ENCODE measurements at regions not wholly inside any gene's neighbourhood (a gene's known extent, or its start where the extent isn't known, plus 50 kb on each side); places are given as distances from the start of the nearest gene placed in this dataset.

- H3K4me1 ChIP-seq (ENCODE audit: control insufficient read depth in 4 of 4, insufficient read depth in 4 of 4, low read length in 3 of 4), result no peaks in the 10 kb centered on the region
- no peaks in the 10 kb centered on the region for H3K36me3 ChIP-seq (ENCODE audit: control insufficient read depth in 4 of 4, insufficient read depth in 3 of 4, low read depth in 1 of 4, low read length in 3 of 4)
- TF ChIP-seq FOXA2 (IDR thresholded peaks at IDR 0.05) (no peak), RAD21 (IDR thresholded peaks at IDR 0.05) (no peak), HNF4G (IDR thresholded peaks at IDR 0.05) (no peak), TAF1 (conservative IDR thresholded peaks at IDR 0.05) (no peak), YY1 (IDR thresholded peaks at IDR 0.05) (no peak), JUND (IDR thresholded peaks at IDR 0.05) (no peak), MAX (IDR thresholded peaks at IDR 0.05) (no peak), ATF3 (IDR thresholded peaks at IDR 0.05) (no peak), SP1 (IDR thresholded peaks at IDR 0.05) (no peak), EGR1 (IDR thresholded peaks at IDR 0.05; ENCODE audit: low read depth in 2 of 2) (no peak), HNF4A (conservative IDR thresholded peaks at IDR 0.05) (no peak), ZBTB33 (IDR thresholded peaks at IDR 0.05) (no peak), FOXA1 (IDR thresholded peaks at IDR 0.05) (no peak), NR2F2 (IDR thresholded peaks at IDR 0.05) (no peak)
- DNase-seq (ENCODE audit: low spot score), result no peak
- H3K4me3 ChIP-seq (ENCODE audit: low read depth in 1 of 3, low read length in 3 of 3), result no peak overlapping the region
- no peaks in the 10 kb centered on the region for H3K9me3 ChIP-seq (ENCODE audit: control insufficient read depth in 4 of 4, low read length in 3 of 4)
- H3K9ac ChIP-seq (ENCODE audit: low read depth in 1 of 2, low read length in 2 of 2), result no peak overlapping the region
- 73% methylated on average over 4 of the region's 4 CpGs for WGBS
- H3K27me3 ChIP-seq (ENCODE audit: control insufficient read depth in 4 of 4, insufficient read depth in 4 of 4, low read length in 3 of 4), result no peaks in the 10 kb centered on the region
- H3K27ac ChIP-seq (ENCODE audit: low read depth in 1 of 2, low read length in 2 of 2), result no peak overlapping the region
These were observed 339.3 kb downstream of the MYCN start for GRCh38 chr2:16279641-16280040.

GRCh38 chr2:16279201-16279570 lies 338.8 kb downstream of the MYCN start:
- TF ChIP-seq FOXA1 (IDR thresholded peaks at IDR 0.05), result no peak
- TF ChIP-seq MAX (IDR thresholded peaks at IDR 0.05), result no peak
- no peaks in the 10 kb centered on the region for H3K9me3 ChIP-seq (ENCODE audit: control insufficient read depth in 4 of 4, low read length in 3 of 4)
- 94% methylated on average over 4 of the region's 4 CpGs for WGBS

GRCh38 chr2:16278421-16279200 lies 338.3 kb downstream of the MYCN start:
- Histone ChIP-seq H3K27ac (ENCODE audit: low read depth in 1 of 2, low read length in 2 of 2) (no peak overlapping the region), H3K4me1 (ENCODE audit: control insufficient read depth in 4 of 4, insufficient read depth in 4 of 4, low read length in 3 of 4) (no peaks in the 10 kb centered on the region), H3K9ac (ENCODE audit: low read depth in 1 of 2, low read length in 2 of 2) (no peak overlapping the region), H3K9me3 (ENCODE audit: control insufficient read depth in 4 of 4, low read length in 3 of 4) (no peaks in the 10 kb centered on the region), H3K36me3 (ENCODE audit: control insufficient read depth in 4 of 4, insufficient read depth in 3 of 4, low read depth in 1 of 4, low read length in 3 of 4) (no peaks in the 10 kb centered on the region), H3K27me3 (ENCODE audit: control insufficient read depth in 4 of 4, insufficient read depth in 4 of 4, low read length in 3 of 4) (no peaks in the 10 kb centered on the region), H3K4me3 (ENCODE audit: low read depth in 1 of 3, low read length in 3 of 3) (no peak overlapping the region)
- TF ChIP-seq MAX (IDR thresholded peaks at IDR 0.05) (no peak), TAF1 (conservative IDR thresholded peaks at IDR 0.05) (no peak), JUND (IDR thresholded peaks at IDR 0.05) (no peak), HNF4G (IDR thresholded peaks at IDR 0.05) (no peak)
- 92% methylated on average over 8 of the region's 8 CpGs for whole genome bisulfite sequencing
- no peak for DNase-seq (ENCODE audit: low spot score)

More at GRCh38 chr2:16279201-16279570, 338.8 kb downstream of the MYCN start:
- Histone ChIP-seq H3K4me1 (ENCODE audit: control insufficient read depth in 4 of 4, insufficient read depth in 4 of 4, low read length in 3 of 4) (no peaks in the 10 kb centered on the region), H3K36me3 (ENCODE audit: control insufficient read depth in 4 of 4, insufficient read depth in 3 of 4, low read depth in 1 of 4, low read length in 3 of 4) (no peaks in the 10 kb centered on the region), H3K27ac (ENCODE audit: low read depth in 1 of 2, low read length in 2 of 2) (no peak overlapping the region), H3K4me3 (ENCODE audit: low read depth in 1 of 3, low read length in 3 of 3) (no peak overlapping the region), H3K27me3 (ENCODE audit: control insufficient read depth in 4 of 4, insufficient read depth in 4 of 4, low read length in 3 of 4) (no peaks in the 10 kb centered on the region), H3K9ac (ENCODE audit: low read depth in 1 of 2, low read length in 2 of 2) (no peak overlapping the region)
- no peak for DNase-seq (ENCODE audit: low spot score)
